ENCODE measurements at regions not wholly inside any gene's neighbourhood (a gene's known extent, or its start where the extent isn't known, plus 50 kb on each side); places are given as distances from the start of the nearest gene placed in this dataset.

- Histone ChIP-seq H3K27me3 (ENCODE audit: control insufficient read depth, insufficient read depth, low read length) (no peaks in the 10 kb centered on the region), H3K4me3 (ENCODE audit: low read depth, low read length) (no peak overlapping the region), H3K36me3 (ENCODE audit: control insufficient read depth, insufficient read depth, low read length) (no peaks in the 10 kb centered on the region)
- no peak for DNase-seq (ENCODE audit: low read depth)
- POLR2A ChIA-PET = no interaction called here
- CTCF ChIA-PET = interaction anchor here (1.6 kb wide), 1 partner anchor 18 kb away, joined by 3 read pairs; no protein-coding TSS in a partner anchor
- no peak for TF ChIP-seq CTCF (IDR thresholded peaks at IDR 0.05; ENCODE audit: insufficient read depth, low read depth, low read length)
Observed at GRCh38 chr12:90254796-90255195, 546.2 kb upstream of the ATP2B1 start.

GRCh38 chr12:90253674-90254181 lies 545.1 kb upstream of the ATP2B1 start:
- Histone ChIP-seq H3K27me3 (ENCODE audit: control insufficient read depth, insufficient read depth, low read length) (no peaks in the 10 kb centered on the region), H3K4me3 (ENCODE audit: low read depth, low read length) (no peak overlapping the region), H3K36me3 (ENCODE audit: control insufficient read depth, insufficient read depth, low read length) (no peaks in the 10 kb centered on the region)
- TF ChIP-seq CTCF (IDR thresholded peaks at IDR 0.05; ENCODE audit: insufficient read depth, low read depth, low read length) = peak; percentile 37; the same call in 1 of the 2 replicates
- DNase-seq (ENCODE audit: low read depth) = peak; percentile 72
- POLR2A ChIA-PET = no interaction called here
- CTCF ChIA-PET = interaction anchor here (1.6 kb wide), 1 partner anchor 17 kb away, joined by 3 read pairs; no protein-coding TSS in a partner anchor

GRCh38 chr12:90253136-90253535 lies 544.5 kb upstream of the ATP2B1 start:
- Histone ChIP-seq H3K27me3 (ENCODE audit: control insufficient read depth, insufficient read depth, low read length) (no peaks in the 10 kb centered on the region), H3K4me3 (ENCODE audit: low read depth, low read length) (no peak overlapping the region), H3K36me3 (ENCODE audit: control insufficient read depth, insufficient read depth, low read length) (no peaks in the 10 kb centered on the region)
- ChIA-PET POLR2A (no interaction called here), CTCF (interaction anchor here (0.6 to 1.6 kb wide), 2 partner anchors 17 to 277 kb away, joined by 3 to 4 read pairs; no protein-coding TSS in a partner anchor)
- DNase-seq (ENCODE audit: low read depth) = no peak
- TF ChIP-seq CTCF (IDR thresholded peaks at IDR 0.05; ENCODE audit: insufficient read depth, low read depth, low read length) = no peak

- Histone ChIP-seq H3K27me3 (ENCODE audit: control insufficient read depth, insufficient read depth, low read length) (no peaks in the 10 kb centered on the region), H3K4me3 (ENCODE audit: low read depth, low read length) (no peak overlapping the region), H3K36me3 (ENCODE audit: control insufficient read depth, insufficient read depth, low read length) (no peaks in the 10 kb centered on the region)
- POLR2A ChIA-PET = no interaction called here
- DNase-seq (ENCODE audit: low read depth) = no peak
- TF ChIP-seq CTCF (IDR thresholded peaks at IDR 0.05; ENCODE audit: insufficient read depth, low read depth, low read length) = no peak
- CTCF ChIA-PET = interaction anchor here (0.6 to 0.7 kb wide), 3 partner anchors 419 to 625 kb away, joined by 3 to 5 read pairs (median 4); no protein-coding TSS in a partner anchor
Observed at GRCh38 chr12:90250766-90251165, 542.1 kb upstream of the ATP2B1 start.

GRCh38 chr12:90250042-90250441 lies 541.4 kb upstream of the ATP2B1 start:
- no peak for TF ChIP-seq CTCF (IDR thresholded peaks at IDR 0.05; ENCODE audit: insufficient read depth, low read depth, low read length)
- ChIA-PET CTCF (no interaction called here), POLR2A (no interaction called here)
- Histone ChIP-seq H3K36me3 (ENCODE audit: control insufficient read depth, insufficient read depth, low read length) (no peaks in the 10 kb centered on the region), H3K27me3 (ENCODE audit: control insufficient read depth, insufficient read depth, low read length) (no peaks in the 10 kb centered on the region), H3K4me3 (ENCODE audit: low read depth, low read length) (no peak overlapping the region)
- no peak for DNase-seq (ENCODE audit: low read depth)

Data from BJ (cell line).